DMS53 (cell line): ENCODE measurements at regions not wholly inside any gene's neighbourhood (a gene's known extent, or its start where the extent isn't known, plus 50 kb on each side); places are given as distances from the start of the nearest gene placed in this dataset.
"Not testable (repeated sequence)": the region's sequence is repeated elsewhere in the genome, so short reads cannot be mapped to it uniquely, and the experiment has no call there.

ENCODE experiments used
- DNase-seq: peaks from one replicate; lab custom pipeline; 2025; lab: John Stamatoyannopoulos, UW

DNA sequence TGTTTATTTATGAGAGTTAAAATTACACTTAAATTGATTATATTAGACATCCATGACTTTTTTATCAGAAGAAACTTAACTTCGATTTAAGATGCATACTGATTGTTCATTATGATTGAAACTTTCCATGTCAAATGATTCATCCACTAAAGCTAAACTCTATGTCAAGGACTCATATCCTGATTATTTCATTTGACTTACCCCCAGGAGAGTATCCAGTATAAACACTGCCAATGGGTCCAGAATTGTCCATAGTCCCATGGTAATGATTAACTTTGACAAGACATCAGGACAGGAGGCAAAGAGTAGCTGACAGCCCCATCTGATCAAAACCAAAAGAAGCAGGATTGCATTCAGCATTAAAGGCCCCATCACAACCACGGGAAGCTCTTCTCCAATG, 709.9 kb downstream of the TFAP2A start:
- peak; percentile 13 for DNase-seq

DNA sequence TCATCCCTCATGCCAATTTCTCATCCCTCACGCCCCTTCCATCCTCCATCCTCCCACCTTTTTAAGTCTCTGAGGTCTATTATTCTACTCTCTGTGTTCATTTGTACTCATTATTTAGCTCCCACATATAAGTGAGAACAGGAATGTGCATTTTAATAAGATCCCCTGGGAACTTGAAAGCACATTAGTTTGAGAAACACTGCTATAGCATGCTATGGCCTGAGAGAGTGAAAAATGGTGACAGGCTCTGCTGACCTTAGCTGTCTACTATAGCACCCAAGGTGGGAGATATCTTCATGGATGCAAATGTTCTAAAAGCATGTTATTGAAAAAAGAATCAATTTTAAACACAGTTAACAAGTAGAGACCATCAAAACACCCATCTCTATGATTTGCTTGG, 712.0 kb downstream of the TFAP2A start:
- DNase-seq: no peak

DNA sequence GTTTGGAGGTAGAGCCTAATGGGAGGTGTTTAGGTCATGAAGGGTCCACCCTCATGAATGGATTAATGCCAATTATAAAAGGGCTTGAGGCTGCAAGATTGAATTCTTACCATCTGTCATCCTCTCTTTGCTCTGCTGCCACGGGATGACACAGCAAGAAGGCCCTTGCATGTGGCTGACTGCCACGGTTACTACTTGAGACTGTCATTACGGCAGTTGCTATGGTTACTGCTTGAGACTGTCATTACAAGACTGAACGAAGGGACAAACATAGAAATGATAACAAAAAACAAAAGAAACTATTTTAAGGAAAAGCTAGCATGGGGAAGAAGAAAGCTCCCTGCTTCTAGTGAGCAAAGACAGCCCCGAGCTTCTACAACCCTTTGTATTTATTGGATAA, 715.0 kb downstream of the TFAP2A start:
- DNase-seq: peak; percentile 31

DNA sequence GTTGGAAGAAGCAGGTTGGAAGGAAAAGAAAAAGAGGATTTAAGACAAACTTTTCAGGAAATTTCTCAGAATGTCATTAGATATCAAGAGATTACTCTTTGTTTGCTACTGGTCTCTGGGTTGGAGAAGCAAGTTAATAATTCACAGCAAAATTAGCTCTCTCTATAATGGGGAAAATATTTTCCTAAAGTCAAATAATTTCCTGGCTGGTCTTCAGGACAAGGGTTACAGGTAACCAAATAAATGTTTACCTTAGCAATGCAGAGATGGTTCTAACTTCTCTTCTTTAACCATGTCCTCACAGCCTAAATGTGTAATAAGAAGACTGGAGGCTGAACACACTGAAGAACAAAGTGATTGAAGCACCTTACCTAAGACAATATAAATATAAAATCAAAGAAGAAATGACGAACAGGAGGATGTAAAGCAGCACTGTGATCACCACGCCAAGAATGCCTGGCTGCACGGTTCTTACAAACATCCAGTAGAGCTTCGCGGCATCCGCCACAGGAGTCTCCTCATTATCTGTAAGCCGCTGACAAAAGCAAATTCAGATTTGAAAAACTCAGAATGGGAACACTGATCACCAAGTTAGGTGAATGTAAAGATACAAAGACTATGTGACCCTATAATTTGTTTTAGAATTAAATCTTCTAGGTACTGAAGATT, 717.5 kb downstream of the TFAP2A start:
- no peak for DNase-seq

- DNase-seq: no peak
Observed at GRCh38 chr6:9690388-9690787, 724.5 kb downstream of the TFAP2A start.

DNA sequence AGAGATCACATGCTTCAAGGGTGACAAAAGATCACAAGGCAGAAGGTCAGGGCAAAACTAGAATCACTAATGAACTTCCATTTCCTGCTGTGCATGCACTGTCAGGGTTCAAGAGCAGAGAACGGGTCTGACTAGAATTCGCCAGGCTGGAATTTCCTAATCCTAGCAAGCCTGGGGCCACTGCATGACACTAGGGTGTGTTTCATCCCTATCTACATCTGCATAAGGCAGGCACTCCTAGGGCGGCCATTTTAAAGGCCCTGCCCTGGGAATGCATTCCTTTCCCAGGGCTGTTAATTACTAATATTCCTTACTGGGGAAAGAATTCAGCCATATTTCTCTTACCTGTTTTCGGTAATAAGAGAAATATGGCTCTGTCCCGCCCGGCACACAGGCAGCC, 734.1 kb downstream of the TFAP2A start:
- not testable (repeated sequence) for DNase-seq

DNA sequence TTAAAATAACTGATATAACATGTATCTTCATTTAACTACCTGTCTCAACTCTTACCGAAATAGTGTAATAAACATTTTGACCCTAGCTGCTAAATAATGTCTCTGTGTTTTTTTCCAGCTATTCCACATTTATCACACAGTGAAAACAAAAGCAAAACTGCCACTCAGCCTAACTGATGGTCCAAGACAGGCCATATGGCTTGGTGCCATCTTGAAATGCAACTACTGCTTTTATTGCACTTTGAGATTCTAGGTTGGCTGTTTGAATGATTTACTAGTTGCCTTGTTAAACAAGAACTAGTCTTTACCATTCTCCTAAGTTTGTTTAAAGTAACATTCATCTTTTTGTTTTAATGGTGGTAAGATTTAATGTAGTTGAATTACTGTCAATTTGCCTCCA, 739.8 kb downstream of the TFAP2A start:
- DNase-seq: no peak

DNA sequence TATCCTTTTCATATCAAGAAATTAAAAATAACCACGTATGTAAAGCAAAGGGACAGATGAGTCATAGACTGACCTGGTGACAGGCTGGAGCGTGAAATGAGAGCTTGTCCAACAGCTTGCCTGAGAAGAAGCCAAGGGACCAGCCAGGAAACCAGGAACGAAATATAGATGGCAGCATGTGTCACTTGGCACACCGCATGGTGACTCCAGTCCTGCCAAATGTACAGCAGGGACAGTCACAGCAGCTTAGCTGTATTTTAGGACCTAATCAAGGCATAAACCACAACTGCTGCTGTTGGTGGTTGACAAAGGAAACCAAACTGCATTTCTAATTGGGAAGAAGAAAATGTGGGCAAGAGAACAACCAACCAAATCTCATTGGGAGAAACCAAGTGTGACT, 755.0 kb downstream of the TFAP2A start:
- peak; percentile 4 for DNase-seq

GRCh38 chr6:9657994-9658393, 756.9 kb downstream of the TFAP2A start:
- no peak for DNase-seq

- DNase-seq: no peak
Observed at GRCh38 chr6:9647599-9647998, 767.3 kb downstream of the TFAP2A start.

DNA sequence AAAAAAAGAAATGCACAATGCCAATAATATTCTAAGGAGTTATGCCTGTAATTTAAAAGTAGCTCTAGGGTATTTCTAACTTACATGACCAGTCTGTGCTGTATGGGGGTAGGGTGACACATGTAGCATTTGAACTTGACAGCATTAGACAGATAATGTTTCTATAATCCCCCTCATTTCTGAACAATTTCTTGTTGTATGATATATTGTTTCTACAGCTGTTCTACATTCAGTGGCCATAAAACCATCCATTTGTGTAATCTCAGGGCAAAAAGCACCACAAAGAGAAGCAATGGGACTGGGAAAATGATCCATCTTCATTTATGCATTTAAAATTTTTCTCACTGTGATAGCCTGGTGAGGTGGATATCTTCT, 767.8 kb downstream of the TFAP2A start:
- no peak for DNase-seq

- DNase-seq: no peak
Observed at GRCh38 chr6:9646342-9647070, 768.4 kb downstream of the TFAP2A start.

- DNase-seq: no peak
Observed at GRCh38 chr6:9638861-9639260, 776.0 kb downstream of the TFAP2A start.

- DNase-seq: no peak
Observed at GRCh38 chr6:9634776-9635175, 780.1 kb downstream of the TFAP2A start.

DNA sequence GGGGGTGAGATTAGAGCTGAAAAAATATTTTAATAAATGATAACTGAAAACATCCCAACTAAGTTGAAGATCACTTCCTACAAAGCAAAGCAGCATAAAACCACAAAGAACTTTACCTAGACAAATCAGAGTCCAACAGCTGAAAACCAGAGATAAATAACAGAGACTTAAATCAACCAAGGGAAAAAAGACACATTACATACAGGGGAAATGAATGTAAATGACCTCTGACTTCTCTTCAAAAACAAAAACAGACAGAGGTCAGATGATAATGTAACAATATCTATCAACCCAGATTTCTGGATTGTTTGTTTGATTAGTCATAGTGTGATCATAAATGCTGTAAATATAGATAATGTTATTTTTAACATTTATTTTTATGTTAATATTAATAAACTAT, 782.8 kb downstream of the TFAP2A start:
- DNase-seq: no peak

- DNase-seq: no peak
Observed at GRCh38 chr6:9628819-9629218, 786.1 kb downstream of the TFAP2A start.

DNA sequence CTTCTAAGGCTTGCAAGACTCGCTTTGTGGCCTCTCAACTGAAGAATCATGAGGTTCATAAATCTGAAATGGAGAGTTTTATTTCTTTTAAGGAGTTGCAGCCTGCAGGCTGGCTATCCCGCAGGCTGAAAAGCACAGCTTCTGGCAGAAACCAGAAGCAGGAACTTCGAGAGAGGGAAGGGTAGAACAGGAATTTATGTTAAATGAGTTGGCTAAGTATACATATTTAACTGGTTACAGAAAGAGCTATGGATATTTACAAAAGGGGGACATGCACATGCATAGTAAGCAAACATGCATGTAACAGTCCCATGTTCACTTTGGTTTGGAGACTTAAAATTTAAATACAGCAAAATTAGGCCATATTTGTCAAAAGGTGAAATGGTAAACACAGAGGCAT, 787.0 kb downstream of the TFAP2A start:
- no peak for DNase-seq

GRCh38 chr6:9623985-9624384, 790.9 kb downstream of the TFAP2A start:
- DNase-seq: no peak

- no peak for DNase-seq
Observed at GRCh38 chr6:9623228-9623832, 791.5 kb downstream of the TFAP2A start.

DNA sequence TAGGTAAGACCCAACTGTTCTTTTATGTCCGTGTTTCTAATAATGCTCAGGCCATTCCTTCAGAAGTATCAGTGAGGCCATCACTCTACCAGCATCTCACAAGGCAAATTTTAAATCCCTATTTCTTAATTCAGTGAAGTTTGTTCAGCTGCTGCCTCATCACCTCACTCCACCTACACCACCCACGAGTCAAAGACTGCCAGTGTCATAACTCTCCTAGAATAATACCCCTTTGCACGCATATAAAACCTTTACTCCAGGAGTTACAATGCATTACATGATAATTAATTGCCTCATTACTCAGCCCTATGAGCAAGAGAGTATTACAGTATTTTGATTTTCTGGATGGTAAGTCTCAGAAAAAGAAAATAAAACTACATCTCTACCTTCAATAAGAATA, 793.6 kb downstream of the TFAP2A start:
- DNase-seq: no peak

- no peak for DNase-seq
Observed at GRCh38 chr6:9620687-9621086, 794.2 kb downstream of the TFAP2A start.

DNA sequence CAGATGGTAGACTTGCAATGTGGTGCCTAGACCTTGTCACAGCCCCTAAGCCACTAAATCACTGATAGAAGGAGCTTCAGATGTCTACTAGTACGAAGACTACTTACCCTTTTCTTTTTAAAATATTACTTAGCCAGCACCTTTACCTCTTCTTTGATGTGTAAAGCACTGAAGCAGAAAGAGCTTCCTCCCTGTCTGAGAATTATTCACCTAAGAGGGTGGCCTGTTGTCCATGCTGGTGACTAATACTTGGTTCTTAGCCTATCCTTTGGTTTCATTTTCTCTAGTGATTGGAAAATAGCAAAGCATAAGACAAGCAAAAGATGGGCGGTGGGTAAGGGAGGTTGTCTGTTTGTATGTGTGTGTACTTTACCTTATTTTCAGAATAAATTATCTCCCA, 794.6 kb downstream of the TFAP2A start:
- peak; percentile 23 for DNase-seq

GRCh38 chr6:9614778-9615177, 800.1 kb downstream of the TFAP2A start:
- DNase-seq: no peak

GRCh38 chr6:9612489-9612888, 802.4 kb downstream of the TFAP2A start:
- no peak for DNase-seq
